GM23338 (cell line): ENCODE measurements at regions not wholly inside any gene's neighbourhood (a gene's known extent, or its start where the extent isn't known, plus 50 kb on each side); places are given as distances from the start of the nearest gene placed in this dataset.

Source experiments
- ATAC-seq: fragments of 200-7000 bp; cut with Tn5 transposase; 3 replicates; pipeline ENCODE4 v1.9.1; 2020
- DNase-seq: peaks from one replicate; pipeline ENCODE4 v3.0.0-alpha.2; 2015; ENCODE audit warnings: low spot score
- H2AFZ ChIP-seq: fragments of 200-600 bp; sonication (generic); 2 replicates; pipeline ENCODE4 v1.8.0; 2016; ENCODE audit warnings: antibody characterized with exemption, mild to moderate bottlenecking, moderate library complexity
- H3F3A ChIP-seq: fragments of 200-600 bp; sonication (generic); replicated peaks from 2 replicates; pipeline ENCODE4 v1.8.0; 2017; ENCODE audit warnings: antibody characterized with exemption, mixed run types, low read depth
- H3K27ac ChIP-seq: fragments of 200-600 bp; sonication (generic); 2 replicates; pipeline ENCODE4 v1.6.1; 2016; ENCODE audit warnings: low read depth
- H3K27me3 ChIP-seq: fragments of 200-600 bp; sonication (generic); 2 replicates; pipeline ENCODE4 v1.8.0; 2016; ENCODE audit warnings: mild to moderate bottlenecking, mixed run types, moderate library complexity; ENCODE audit not compliant: insufficient read depth
- H3K36me3 ChIP-seq: fragments of 200-600 bp; sonication (generic); 2 replicates; pipeline ENCODE4 v1.8.0; 2016; ENCODE audit warnings: mild to moderate bottlenecking; ENCODE audit not compliant: insufficient read depth
- H3K4me1 ChIP-seq: fragments of 200-600 bp; sonication (generic); 2 replicates; pipeline ENCODE4 v1.8.0; 2016; ENCODE audit warnings: mild to moderate bottlenecking, moderate library complexity; ENCODE audit not compliant: insufficient read depth
- H3K4me2 ChIP-seq: fragments of 200-600 bp; sonication (generic); 2 replicates; pipeline ENCODE4 v1.7.1; 2017; ENCODE audit warnings: mixed run types
- H3K4me3 ChIP-seq: fragments of 200-600 bp; sonication (generic); 2 replicates; pipeline ENCODE4 v1.6.1; 2016; ENCODE audit warnings: mixed run types
- H3K79me2 ChIP-seq: fragments of 200-600 bp; sonication (generic); replicated peaks from 2 replicates; pipeline ENCODE4 v1.8.0; 2017; ENCODE audit warnings: mild to moderate bottlenecking; ENCODE audit not compliant: insufficient read depth
- H3K9me2 ChIP-seq: fragments of 200-600 bp; sonication (generic); 2 replicates; pipeline ENCODE4 v1.8.0; 2017; ENCODE audit not compliant: insufficient read depth
- H4K20me1 ChIP-seq: fragments of 200-600 bp; sonication (generic); replicated peaks from 2 replicates; pipeline ENCODE4 v1.8.0; 2017; ENCODE audit warnings: mild to moderate bottlenecking; ENCODE audit not compliant: insufficient read depth
- H3K27ac Mint-ChIP-seq: 2 replicates; pipeline ENCODE4 v1.8.0; 2020; ENCODE audit warnings: inconsistent platforms, mild to moderate bottlenecking, moderate library complexity, mixed read lengths
- H3K27me3 Mint-ChIP-seq: 3 replicates; pipeline ENCODE4 v1.8.0; 2022; ENCODE audit warnings: low read depth, mild to moderate bottlenecking, moderate library complexity, mixed read lengths, inconsistent platforms; ENCODE audit not compliant: insufficient read depth, poor library complexity
- H3K36me3 Mint-ChIP-seq: 3 replicates; pipeline ENCODE4 v1.8.0; 2021; ENCODE audit warnings: low read depth, mild to moderate bottlenecking, inconsistent platforms, moderate library complexity, mixed read lengths
- H3K4me1 Mint-ChIP-seq: 3 replicates; pipeline ENCODE4 v1.8.0; 2020; ENCODE audit warnings: mild to moderate bottlenecking, inconsistent platforms, mixed read lengths
- H3K4me3 Mint-ChIP-seq: 3 replicates; pipeline ENCODE4 v1.8.0; 2021; ENCODE audit warnings: moderate library complexity, mild to moderate bottlenecking, inconsistent platforms, mixed read lengths
- H3K9me3 Mint-ChIP-seq: 3 replicates; pipeline ENCODE4 v1.8.0; 2020; ENCODE audit warnings: moderate library complexity, mild to moderate bottlenecking, inconsistent platforms, mixed read lengths
- CREB1 ChIP-seq: fragments of 250-450 bp; sonication (Bioruptor Pico); IDR thresholded peaks from 2 replicates; pipeline ENCODE4 v1.5.0; 2020; ENCODE audit warnings: low read depth, mild to moderate bottlenecking, moderate library complexity
- JUNB ChIP-seq: IDR thresholded peaks from one replicate; pipeline ENCODE4 v1.6.1; 2016; ENCODE audit warnings: antibody characterized with exemption; ENCODE audit not compliant: unreplicated experiment
- POLR2AphosphoS5 ChIP-seq: IDR thresholded peaks from 2 replicates; pipeline ENCODE4 v1.6.1; 2016; ENCODE audit warnings: antibody characterized with exemption, low read depth
- STAT1 ChIP-seq: IDR thresholded peaks from one replicate; pipeline ENCODE4 v1.6.1; 2016; ENCODE audit warnings: antibody characterized with exemption; ENCODE audit not compliant: unreplicated experiment
- TF ChIP-seq, protein P1 (sequence below): IDR thresholded peaks from one replicate; pipeline ENCODE4 v1.6.1; 2018; ENCODE audit warnings: antibody characterized with exemption; ENCODE audit not compliant: unreplicated experiment
- TF ChIP-seq, protein P2 (sequence below): fragments of 250-450 bp; sonication (Bioruptor Pico); IDR thresholded peaks from 2 replicates; pipeline ENCODE4 v1.5.0; 2020; ENCODE audit warnings: mild to moderate bottlenecking, moderate library complexity
- TF ChIP-seq, protein P3 (sequence below): IDR thresholded peaks from 2 replicates; pipeline ENCODE4 v1.6.1; 2016; ENCODE audit warnings: antibody characterized with exemption
- TF ChIP-seq, protein P4 (sequence below), 2 experiments: fragments of 200-600 bp in 1 of 2; sonication (generic) in 1 of 2; conservative IDR thresholded peaks; 2 replicates each; pipeline versions ENCODE4 v1.5.1 to v1.6.1; 2016 to 2017; ENCODE audit warnings: antibody characterized with exemption in 2 of 2, low read depth in 2 of 2, mild to moderate bottlenecking in 2 of 2, moderate library complexity in 1 of 2

DNA sequence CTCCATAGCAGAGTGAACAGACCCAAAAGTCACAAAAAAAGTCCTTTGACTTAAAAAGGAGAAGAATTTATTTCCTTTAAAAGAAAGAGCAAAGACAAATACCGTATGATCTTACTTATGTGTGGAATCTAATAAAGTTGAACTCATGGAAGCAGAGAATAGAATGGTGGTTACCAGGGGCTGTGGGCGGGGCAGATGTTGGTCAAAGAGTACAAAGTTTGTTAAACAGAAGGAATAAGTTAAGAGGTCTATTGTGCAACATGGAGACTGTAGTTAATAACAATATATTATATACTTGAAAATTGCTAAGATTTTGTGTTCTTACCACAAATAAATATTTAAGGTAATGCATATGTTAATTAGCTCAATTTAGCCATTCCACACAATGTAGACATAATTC, 173.3 kb upstream of the S100G start:
- H3K36me3 Mint-ChIP-seq = peaks cover 10% of the 10 kb centered on the region
- H2AFZ ChIP-seq = no peak overlapping the region
- H3K4me3 ChIP-seq = no peak overlapping the region
- no peaks in the 10 kb centered on the region for H3K27me3 Mint-ChIP-seq
- H3F3A ChIP-seq = no peaks in the 10 kb centered on the region
- H3K36me3 ChIP-seq = no peaks in the 10 kb centered on the region
- no peak overlapping the region for H3K27ac ChIP-seq
- H3K4me1 Mint-ChIP-seq = no peaks in the 10 kb centered on the region
- H3K4me2 ChIP-seq = no peak overlapping the region
- no peaks in the 10 kb centered on the region for H3K4me1 ChIP-seq
- ATAC-seq (no peak), DNase-seq (no peak)
- H3K27me3 ChIP-seq = no peaks in the 10 kb centered on the region
- no peaks in the 10 kb centered on the region for H3K79me2 ChIP-seq
- no peaks in the 10 kb centered on the region for H4K20me1 ChIP-seq
- H3K9me3 Mint-ChIP-seq = no peaks in the 10 kb centered on the region; the same call in 2 of the 3 replicates
- TF ChIP-seq JUNB (no peak), STAT1 (no peak), CREB1 (no peak), POLR2AphosphoS5 (no peak)
- TF ChIP-seq, protein P1, sequence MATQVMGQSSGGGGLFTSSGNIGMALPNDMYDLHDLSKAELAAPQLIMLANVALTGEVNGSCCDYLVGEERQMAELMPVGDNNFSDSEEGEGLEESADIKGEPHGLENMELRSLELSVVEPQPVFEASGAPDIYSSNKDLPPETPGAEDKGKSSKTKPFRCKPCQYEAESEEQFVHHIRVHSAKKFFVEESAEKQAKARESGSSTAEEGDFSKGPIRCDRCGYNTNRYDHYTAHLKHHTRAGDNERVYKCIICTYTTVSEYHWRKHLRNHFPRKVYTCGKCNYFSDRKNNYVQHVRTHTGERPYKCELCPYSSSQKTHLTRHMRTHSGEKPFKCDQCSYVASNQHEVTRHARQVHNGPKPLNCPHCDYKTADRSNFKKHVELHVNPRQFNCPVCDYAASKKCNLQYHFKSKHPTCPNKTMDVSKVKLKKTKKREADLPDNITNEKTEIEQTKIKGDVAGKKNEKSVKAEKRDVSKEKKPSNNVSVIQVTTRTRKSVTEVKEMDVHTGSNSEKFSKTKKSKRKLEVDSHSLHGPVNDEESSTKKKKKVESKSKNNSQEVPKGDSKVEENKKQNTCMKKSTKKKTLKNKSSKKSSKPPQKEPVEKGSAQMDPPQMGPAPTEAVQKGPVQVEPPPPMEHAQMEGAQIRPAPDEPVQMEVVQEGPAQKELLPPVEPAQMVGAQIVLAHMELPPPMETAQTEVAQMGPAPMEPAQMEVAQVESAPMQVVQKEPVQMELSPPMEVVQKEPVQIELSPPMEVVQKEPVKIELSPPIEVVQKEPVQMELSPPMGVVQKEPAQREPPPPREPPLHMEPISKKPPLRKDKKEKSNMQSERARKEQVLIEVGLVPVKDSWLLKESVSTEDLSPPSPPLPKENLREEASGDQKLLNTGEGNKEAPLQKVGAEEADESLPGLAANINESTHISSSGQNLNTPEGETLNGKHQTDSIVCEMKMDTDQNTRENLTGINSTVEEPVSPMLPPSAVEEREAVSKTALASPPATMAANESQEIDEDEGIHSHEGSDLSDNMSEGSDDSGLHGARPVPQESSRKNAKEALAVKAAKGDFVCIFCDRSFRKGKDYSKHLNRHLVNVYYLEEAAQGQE = no peak
- TF ChIP-seq, protein P2, sequence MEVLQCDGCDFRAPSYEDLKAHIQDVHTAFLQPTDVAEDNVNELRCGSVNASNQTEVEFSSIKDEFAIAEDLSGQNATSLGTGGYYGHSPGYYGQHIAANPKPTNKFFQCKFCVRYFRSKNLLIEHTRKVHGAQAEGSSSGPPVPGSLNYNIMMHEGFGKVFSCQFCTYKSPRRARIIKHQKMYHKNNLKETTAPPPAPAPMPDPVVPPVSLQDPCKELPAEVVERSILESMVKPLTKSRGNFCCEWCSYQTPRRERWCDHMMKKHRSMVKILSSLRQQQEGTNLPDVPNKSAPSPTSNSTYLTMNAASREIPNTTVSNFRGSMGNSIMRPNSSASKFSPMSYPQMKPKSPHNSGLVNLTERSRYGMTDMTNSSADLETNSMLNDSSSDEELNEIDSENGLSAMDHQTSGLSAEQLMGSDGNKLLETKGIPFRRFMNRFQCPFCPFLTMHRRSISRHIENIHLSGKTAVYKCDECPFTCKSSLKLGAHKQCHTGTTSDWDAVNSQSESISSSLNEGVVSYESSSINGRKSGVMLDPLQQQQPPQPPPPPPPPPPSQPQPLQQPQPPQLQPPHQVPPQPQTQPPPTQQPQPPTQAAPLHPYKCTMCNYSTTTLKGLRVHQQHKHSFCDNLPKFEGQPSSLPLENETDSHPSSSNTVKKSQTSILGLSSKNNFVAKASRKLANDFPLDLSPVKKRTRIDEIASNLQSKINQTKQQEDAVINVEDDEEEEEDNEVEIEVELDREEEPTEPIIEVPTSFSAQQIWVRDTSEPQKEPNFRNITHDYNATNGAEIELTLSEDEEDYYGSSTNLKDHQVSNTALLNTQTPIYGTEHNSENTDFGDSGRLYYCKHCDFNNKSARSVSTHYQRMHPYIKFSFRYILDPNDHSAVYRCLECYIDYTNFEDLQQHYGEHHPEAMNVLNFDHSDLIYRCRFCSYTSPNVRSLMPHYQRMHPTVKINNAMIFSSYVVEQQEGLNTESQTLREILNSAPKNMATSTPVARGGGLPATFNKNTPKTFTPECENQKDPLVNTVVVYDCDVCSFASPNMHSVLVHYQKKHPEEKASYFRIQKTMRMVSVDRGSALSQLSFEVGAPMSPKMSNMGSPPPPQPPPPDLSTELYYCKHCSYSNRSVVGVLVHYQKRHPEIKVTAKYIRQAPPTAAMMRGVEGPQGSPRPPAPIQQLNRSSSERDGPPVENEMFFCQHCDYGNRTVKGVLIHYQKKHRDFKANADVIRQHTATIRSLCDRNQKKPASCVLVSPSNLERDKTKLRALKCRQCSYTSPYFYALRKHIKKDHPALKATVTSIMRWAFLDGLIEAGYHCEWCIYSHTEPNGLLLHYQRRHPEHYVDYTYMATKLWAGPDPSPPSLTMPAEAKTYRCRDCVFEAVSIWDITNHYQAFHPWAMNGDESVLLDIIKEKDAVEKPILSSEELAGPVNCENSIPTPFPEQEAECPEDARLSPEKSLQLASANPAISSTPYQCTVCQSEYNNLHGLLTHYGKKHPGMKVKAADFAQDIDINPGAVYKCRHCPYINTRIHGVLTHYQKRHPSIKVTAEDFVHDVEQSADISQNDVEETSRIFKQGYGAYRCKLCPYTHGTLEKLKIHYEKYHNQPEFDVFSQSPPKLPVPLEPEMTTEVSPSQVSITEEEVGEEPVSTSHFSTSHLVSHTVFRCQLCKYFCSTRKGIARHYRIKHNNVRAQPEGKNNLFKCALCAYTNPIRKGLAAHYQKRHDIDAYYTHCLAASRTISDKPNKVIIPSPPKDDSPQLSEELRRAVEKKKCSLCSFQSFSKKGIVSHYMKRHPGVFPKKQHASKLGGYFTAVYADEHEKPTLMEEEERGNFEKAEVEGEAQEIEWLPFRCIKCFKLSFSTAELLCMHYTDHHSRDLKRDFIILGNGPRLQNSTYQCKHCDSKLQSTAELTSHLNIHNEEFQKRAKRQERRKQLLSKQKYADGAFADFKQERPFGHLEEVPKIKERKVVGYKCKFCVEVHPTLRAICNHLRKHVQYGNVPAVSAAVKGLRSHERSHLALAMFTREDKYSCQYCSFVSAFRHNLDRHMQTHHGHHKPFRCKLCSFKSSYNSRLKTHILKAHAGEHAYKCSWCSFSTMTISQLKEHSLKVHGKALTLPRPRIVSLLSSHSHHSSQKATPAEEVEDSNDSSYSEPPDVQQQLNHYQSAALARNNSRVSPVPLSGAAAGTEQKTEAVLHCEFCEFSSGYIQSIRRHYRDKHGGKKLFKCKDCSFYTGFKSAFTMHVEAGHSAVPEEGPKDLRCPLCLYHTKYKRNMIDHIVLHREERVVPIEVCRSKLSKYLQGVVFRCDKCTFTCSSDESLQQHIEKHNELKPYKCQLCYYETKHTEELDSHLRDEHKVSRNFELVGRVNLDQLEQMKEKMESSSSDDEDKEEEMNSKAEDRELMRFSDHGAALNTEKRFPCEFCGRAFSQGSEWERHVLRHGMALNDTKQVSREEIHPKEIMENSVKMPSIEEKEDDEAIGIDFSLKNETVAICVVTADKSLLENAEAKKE (CRISPR knock-in tag) = no peak
- TF ChIP-seq, protein P3, sequence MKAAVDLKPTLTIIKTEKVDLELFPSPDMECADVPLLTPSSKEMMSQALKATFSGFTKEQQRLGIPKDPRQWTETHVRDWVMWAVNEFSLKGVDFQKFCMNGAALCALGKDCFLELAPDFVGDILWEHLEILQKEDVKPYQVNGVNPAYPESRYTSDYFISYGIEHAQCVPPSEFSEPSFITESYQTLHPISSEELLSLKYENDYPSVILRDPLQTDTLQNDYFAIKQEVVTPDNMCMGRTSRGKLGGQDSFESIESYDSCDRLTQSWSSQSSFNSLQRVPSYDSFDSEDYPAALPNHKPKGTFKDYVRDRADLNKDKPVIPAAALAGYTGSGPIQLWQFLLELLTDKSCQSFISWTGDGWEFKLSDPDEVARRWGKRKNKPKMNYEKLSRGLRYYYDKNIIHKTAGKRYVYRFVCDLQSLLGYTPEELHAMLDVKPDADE = no peak
- TF ChIP-seq, protein P4, sequence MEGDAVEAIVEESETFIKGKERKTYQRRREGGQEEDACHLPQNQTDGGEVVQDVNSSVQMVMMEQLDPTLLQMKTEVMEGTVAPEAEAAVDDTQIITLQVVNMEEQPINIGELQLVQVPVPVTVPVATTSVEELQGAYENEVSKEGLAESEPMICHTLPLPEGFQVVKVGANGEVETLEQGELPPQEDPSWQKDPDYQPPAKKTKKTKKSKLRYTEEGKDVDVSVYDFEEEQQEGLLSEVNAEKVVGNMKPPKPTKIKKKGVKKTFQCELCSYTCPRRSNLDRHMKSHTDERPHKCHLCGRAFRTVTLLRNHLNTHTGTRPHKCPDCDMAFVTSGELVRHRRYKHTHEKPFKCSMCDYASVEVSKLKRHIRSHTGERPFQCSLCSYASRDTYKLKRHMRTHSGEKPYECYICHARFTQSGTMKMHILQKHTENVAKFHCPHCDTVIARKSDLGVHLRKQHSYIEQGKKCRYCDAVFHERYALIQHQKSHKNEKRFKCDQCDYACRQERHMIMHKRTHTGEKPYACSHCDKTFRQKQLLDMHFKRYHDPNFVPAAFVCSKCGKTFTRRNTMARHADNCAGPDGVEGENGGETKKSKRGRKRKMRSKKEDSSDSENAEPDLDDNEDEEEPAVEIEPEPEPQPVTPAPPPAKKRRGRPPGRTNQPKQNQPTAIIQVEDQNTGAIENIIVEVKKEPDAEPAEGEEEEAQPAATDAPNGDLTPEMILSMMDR (conservative IDR thresholded peaks at IDR 0.05; ENCODE audit: low read depth in 2 of 2) = no peak
- H3K4me3 Mint-ChIP-seq = no peak overlapping the region
- no peaks in the 10 kb centered on the region for H3K9me2 ChIP-seq
- H3K27ac Mint-ChIP-seq = no peak overlapping the region
